ENCODE measurements at regions not wholly inside any gene's neighbourhood (a gene's known extent, or its start where the extent isn't known, plus 50 kb on each side); places are given as distances from the start of the nearest gene placed in this dataset.
"Not testable (repeated sequence)": the region's sequence is repeated elsewhere in the genome, so short reads cannot be mapped to it uniquely, and the experiment has no call there.

DNA sequence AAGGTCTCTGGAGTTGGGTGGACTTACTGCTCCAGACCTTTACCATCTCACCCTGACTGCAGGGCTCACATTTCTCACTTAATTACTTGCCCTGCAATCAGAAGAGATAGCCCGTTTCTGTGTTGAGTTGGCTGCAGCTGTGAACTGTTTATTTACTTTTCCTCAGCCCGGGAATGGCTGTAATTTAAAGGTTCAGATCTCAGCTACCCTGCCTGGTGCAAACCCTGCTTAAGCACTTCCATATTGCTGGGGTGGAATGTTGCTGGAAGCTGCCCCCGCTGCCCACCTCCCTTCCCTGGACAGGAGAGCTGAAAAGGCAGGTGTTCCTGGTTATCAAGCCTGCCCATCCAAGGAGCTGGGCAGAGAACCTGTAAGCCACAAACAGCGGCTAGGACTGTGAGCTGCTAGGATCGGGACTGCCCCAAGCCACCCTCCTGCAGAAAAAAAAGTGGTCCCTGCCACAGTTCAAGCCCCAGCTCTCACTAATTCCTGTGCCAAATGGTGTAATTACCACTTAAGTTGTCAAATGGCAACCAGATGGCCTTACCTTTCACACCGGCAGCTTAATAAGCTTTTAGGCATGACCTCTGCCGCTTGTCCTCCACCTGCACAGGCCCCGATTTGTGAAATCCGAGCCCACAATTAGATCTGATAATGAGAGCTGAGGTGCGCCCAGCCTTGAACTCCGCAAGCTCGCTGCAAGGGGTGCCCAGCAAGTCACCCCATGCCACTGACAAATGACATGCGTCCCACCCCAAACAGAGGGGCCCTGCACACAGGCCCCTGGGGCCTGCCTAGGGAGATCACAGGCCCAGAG, 269.8 kb downstream of the C16orf95 start:
- Mint-ChIP-seq H3K27me3 (peaks cover 16% of the 10 kb centered on the region), H3K36me3 (ENCODE audit: low read depth) (no peaks in the 10 kb centered on the region), H3K9me3 (no peaks in the 10 kb centered on the region), H3K4me3 (no peak overlapping the region), H3K27ac (no peak overlapping the region), H3K4me1 (ENCODE audit: low read depth) (no peaks in the 10 kb centered on the region)
- no peak for DNase-seq

DNA sequence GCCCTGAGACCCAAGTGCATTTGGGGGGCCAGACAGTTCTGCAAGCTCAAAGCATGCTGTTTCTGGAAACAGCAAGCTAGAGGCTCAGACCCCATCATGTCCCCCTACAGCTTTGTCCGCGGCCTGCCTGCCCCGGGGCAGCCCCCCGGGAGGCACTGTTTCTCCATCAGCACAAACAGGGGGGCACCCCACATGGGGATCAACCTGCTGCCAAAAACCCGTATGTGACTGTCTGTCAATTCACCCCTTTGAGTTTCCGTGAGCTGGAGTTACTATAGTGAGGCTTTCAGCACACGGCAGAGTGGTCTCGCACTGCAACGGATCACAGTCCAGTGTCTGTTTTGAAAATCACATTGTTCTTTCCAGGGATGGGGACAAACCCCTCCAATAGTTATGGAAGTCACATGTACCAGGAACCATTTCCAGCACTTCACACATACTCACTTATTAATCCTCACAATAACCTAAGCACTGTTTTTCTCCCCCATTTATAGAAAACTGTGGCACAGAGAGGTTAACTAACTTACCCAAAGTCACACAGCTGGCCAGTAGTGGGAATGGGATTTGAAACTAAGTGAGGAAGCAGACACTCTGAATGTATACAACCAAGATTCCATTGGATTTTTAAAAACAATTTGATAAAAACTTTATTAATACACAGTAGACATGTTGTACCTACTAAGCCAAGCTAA, 269.0 kb downstream of the C16orf95 start:
- no peak for DNase-seq
- Mint-ChIP-seq H3K36me3 (ENCODE audit: low read depth) (no peaks in the 10 kb centered on the region), H3K4me3 (no peak overlapping the region), H3K4me1 (ENCODE audit: low read depth) (no peaks in the 10 kb centered on the region), H3K27me3 (peaks cover 21% of the 10 kb centered on the region), H3K9me3 (no peaks in the 10 kb centered on the region), H3K27ac (no peak overlapping the region)

DNA sequence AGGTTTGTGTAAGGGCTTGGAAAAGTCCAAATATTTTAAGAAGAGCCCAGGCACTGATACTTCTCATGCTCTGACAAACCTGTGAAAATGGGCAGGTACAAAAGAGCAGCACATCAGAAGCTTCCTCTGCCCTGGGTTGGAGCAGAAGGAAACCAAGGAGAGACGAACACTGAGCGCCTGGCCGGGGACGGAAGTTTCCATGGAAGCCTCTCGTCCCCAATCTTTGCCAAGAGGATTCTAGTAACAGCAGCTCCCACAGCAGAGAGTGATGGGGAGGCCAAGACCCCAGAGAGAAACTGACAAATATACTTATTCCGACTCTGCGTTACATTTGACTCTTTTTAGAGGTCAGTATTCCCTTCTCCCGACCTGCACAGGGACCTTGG, 268.5 kb downstream of the C16orf95 start:
- Mint-ChIP-seq H3K36me3 (ENCODE audit: low read depth) (no peaks in the 10 kb centered on the region), H3K9me3 (no peaks in the 10 kb centered on the region), H3K4me1 (ENCODE audit: low read depth) (no peaks in the 10 kb centered on the region), H3K27me3 (peaks cover 22% of the 10 kb centered on the region), H3K27ac (no peak overlapping the region), H3K4me3 (no peak overlapping the region)
- DNase-seq = no peak

DNA sequence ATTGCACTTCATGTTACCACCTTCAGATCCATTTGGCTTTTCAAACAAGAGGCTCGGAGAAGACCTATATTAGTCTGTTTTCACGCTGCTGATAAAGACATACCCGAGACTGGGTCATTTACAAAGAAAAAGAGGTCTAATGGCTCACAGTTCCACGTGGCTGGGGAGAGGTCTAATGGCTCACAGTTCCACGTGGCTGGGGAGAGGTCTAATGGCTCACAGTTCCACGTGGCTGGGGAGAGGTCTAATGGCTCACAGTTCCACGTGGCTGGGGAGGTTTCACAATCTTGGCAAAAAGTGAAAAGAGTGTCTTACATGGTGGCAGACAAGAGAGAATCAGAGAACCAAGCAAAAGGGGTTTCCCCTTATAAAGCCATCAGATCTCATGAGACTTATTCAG, 268.0 kb downstream of the C16orf95 start:
- not testable (repeated sequence) for DNase-seq; H3K9me3 Mint-ChIP-seq; H3K27ac Mint-ChIP-seq; H3K4me3 Mint-ChIP-seq; H3K4me1 Mint-ChIP-seq (ENCODE audit: low read depth); H3K36me3 Mint-ChIP-seq (ENCODE audit: low read depth)
- H3K27me3 Mint-ChIP-seq = peaks cover 22% of the 10 kb centered on the region

DNA sequence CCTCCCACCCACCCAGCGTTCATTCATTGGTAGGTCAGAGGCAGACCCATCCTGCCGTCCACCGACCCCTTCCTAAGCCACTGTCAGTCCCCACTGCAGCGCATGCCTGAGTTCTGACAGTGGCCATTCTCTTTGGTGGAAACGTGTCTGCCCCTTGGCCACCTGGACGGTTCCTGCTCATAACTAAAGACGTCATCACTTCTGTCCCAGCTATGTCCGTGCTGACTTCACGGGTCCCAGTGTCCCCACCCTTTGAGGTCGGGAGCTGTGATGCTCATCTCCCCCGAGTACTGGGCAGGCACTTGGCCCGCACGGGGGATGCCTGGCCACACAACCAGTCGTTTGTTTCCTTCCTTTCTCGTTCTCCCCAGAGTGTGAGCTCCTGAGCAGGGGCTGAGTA, 267.1 kb downstream of the C16orf95 start:
- no peaks in the 10 kb centered on the region for H3K4me1 Mint-ChIP-seq (ENCODE audit: low read depth)
- H3K36me3 Mint-ChIP-seq (ENCODE audit: low read depth) = no peaks in the 10 kb centered on the region
- H3K9me3 Mint-ChIP-seq = no peaks in the 10 kb centered on the region
- no peak overlapping the region for H3K4me3 Mint-ChIP-seq
- DNase-seq = no peak
- no peak overlapping the region for H3K27ac Mint-ChIP-seq
- peaks cover 23% of the 10 kb centered on the region for H3K27me3 Mint-ChIP-seq

DNA sequence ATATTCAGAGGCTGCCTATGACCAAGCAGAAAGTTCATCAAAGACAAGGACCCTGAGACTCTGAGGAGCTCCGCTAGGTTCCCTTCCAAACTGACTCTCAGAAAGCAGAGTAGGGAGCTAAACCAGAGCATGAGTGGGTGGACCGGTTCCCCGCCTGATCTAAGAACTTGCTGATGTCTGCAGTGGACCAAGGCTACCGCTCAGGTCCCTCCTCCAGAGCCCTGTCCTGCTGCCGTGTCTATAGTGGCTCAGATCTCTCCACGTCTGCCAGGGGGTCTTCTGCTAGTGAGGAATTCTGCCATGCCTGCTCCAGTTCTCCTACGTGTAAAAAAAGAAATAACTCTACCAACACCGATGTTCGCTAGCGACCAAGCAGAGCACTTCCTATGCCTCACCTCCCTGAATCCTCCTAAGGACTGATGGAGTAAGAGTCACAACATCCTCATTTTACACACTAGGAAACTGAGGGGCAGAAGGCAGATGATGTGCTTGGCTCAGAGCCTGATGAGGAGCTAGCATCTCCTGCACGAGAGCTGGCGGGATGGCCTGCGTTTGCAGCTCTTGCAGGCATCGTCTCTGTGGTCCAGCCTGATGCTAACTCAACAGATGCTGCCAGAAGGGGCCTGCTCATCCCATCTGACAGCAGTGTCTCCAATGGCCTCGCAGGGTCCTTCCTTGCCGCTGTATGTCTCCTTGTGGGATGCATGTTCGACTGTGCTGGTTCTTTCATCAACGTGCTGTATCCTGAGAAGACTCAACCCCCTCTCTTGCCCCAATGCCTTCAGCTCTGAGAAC, 265.5 kb downstream of the C16orf95 start:
- Mint-ChIP-seq H3K27ac (no peak overlapping the region), H3K4me3 (no peak overlapping the region), H3K36me3 (ENCODE audit: low read depth) (no peaks in the 10 kb centered on the region), H3K9me3 (no peaks in the 10 kb centered on the region), H3K27me3 (peaks cover 23% of the 10 kb centered on the region), H3K4me1 (ENCODE audit: low read depth) (no peaks in the 10 kb centered on the region)
- DNase-seq = no peak

DNA sequence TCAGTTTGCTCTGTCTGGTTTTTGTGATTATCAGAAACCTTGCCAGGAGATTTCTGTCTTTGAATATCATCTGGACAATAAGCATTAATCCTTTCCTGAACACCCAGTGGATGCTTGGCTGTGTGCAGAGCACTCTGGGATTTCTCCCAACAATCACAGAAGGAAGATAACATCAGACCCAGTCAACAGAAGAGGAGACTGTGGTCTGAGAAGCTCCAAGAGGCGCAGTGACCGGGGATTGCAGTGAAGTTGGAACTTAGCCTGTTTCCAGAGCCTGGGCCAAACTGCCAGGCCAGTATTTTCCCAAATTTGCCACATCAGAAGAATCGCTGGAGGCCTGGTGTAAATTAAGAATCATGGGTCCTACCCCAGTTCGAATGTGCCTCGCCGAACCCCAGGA, 264.7 kb downstream of the C16orf95 start:
- no peak for DNase-seq
- Mint-ChIP-seq H3K4me1 (ENCODE audit: low read depth) (no peaks in the 10 kb centered on the region), H3K4me3 (no peak overlapping the region), H3K36me3 (ENCODE audit: low read depth) (no peaks in the 10 kb centered on the region), H3K27ac (no peak overlapping the region), H3K9me3 (no peaks in the 10 kb centered on the region), H3K27me3 (peaks cover 23% of the 10 kb centered on the region)

DNA sequence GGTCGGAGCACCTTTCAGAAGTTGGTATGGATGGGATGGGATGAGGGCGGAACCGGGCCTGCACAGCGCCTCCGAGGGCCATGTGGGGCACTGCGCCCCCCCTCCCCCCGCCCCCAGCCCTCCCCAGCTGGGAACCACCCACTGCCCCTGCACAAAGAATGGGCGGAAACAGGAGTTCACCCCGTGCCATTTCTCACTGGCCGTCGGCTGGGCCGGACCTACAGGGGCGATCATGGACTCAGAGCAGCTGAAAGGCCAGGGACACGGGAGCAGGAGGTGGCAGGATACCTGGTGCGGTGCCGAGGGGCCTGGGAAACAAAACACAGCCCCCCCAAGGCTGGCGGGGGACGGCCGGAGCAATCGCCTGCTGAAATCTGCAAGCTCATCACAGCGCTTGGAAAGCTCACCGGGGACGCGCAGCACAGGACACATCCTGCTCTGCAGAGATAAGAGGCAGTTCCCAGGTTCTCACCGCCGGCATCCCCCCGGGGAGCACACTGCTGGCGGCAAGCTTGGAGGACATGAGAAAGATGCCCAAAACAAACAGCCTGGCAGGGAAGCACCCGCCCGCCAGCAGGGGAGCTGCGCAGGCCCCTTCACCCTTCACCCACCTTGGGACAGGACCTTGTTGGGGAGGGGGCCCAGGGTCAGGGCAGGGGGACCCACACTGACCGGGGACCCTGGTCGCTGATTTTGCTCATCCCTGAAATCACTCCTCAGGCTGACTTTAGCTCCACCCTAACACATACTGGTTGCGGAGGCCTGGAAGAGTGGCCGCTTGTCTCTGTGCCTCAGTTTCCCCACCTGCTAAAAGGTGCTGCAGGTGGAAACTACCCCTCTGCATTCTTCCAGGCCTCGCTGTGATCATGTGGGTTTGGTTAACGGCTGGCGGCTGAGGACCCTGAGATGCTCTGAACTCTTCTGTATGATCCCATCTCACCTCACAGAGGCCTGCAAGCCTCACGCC, 263.9 kb downstream of the C16orf95 start:
- peaks cover 23% of the 10 kb centered on the region for H3K27me3 Mint-ChIP-seq
- no peaks in the 10 kb centered on the region for H3K36me3 Mint-ChIP-seq (ENCODE audit: low read depth)
- H3K4me3 Mint-ChIP-seq = no peak overlapping the region
- H3K4me1 Mint-ChIP-seq (ENCODE audit: low read depth) = no peaks in the 10 kb centered on the region
- no peak overlapping the region for H3K27ac Mint-ChIP-seq
- H3K9me3 Mint-ChIP-seq = no peaks in the 10 kb centered on the region
- no peak for DNase-seq

DNA sequence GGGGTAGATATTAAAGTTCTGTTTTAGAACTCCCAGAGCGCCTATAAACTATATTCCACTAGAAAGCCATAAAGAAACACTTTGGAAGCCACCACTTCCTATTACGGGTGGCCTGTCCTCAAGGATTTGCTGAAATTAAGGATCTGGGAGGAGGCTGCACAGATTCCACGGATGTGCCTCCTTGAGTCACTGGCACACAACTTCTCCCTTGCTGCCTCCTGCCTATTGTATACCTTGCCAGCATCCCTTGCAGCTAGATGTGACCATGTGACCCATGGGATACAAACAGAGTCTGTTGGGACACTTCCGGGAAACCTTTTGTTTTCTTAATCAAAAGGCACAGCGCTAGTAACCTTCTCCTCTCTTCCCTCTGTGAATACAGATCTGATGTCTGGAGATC, 263.0 kb downstream of the C16orf95 start:
- H3K4me3 Mint-ChIP-seq = no peak overlapping the region
- no peaks in the 10 kb centered on the region for H3K4me1 Mint-ChIP-seq (ENCODE audit: low read depth)
- no peak for DNase-seq
- H3K36me3 Mint-ChIP-seq (ENCODE audit: low read depth) = no peaks in the 10 kb centered on the region
- no peak overlapping the region for H3K27ac Mint-ChIP-seq
- peaks cover 23% of the 10 kb centered on the region for H3K27me3 Mint-ChIP-seq
- H3K9me3 Mint-ChIP-seq = no peaks in the 10 kb centered on the region

DNA sequence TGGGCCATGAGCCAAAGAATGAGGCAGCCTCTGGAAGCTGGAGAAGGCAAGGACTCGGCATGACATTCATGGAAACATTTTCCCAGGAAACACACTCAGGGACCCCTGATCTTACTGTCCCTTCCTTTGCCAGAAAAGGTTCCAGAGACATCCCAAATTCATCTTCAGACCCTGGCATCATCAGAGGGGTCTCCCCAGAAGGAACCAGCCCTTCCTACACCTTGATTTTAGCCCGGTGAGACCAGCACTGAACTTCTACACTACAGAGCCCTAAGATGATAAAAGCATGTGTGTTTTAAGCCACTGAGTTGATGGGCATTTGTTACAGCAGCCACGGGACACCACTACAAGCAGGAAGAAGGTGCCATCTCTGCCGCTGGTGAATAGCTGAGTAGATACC, 262.3 kb downstream of the C16orf95 start:
- H3K4me1 Mint-ChIP-seq (ENCODE audit: low read depth) = no peaks in the 10 kb centered on the region
- no peak for DNase-seq
- no peak overlapping the region for H3K27ac Mint-ChIP-seq
- no peaks in the 10 kb centered on the region for H3K36me3 Mint-ChIP-seq (ENCODE audit: low read depth)
- H3K27me3 Mint-ChIP-seq = peaks cover 23% of the 10 kb centered on the region
- no peak overlapping the region for H3K4me3 Mint-ChIP-seq
- H3K9me3 Mint-ChIP-seq = no peaks in the 10 kb centered on the region

DNA sequence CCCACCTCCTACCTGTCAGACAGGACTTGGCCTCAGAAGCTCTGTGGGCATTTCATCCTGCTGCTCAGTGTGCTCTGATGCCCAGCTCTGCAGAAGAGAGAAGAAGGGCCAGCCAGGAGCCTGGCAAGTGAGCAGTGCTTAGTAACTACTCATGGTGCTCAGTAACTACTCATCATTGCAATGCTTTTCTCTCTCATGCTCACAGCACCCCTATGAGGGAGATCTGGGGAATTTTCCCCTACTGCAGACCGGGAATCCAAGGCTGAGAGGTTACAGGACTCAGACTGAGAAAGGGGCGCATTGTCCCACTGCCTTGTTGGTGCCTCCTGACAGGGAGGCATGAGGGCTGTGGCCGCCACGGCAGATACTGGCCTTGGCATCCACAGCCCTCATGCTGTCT, 261.1 kb downstream of the C16orf95 start:
- no peak for DNase-seq
- Mint-ChIP-seq H3K4me1 (ENCODE audit: low read depth) (no peaks in the 10 kb centered on the region), H3K27me3 (peaks cover 29% of the 10 kb centered on the region), H3K9me3 (no peaks in the 10 kb centered on the region), H3K4me3 (no peak overlapping the region), H3K36me3 (ENCODE audit: low read depth) (no peaks in the 10 kb centered on the region), H3K27ac (no peak overlapping the region)

DNA sequence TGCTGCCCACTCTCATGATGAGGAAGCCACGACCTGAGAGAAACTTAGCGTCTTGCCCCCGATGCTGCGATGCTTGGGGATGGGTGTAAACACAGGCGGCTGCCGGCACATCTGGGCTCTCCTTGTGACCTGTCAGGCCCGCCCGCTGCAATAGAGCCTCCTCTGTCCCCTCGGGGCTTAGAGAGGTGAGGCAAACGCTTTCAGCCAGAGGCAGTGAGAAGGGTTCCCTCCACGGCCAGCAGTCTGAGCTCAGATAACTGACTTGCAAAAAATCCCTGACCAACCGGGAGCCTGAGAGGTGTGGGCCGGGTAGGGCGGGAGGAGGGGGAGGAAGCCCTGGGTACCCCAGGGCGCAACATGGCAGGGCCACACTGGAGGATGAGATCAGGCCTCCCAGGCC, 260.6 kb downstream of the C16orf95 start:
- no peak overlapping the region for H3K4me3 Mint-ChIP-seq
- no peak overlapping the region for H3K27ac Mint-ChIP-seq
- H3K9me3 Mint-ChIP-seq = no peaks in the 10 kb centered on the region
- no peaks in the 10 kb centered on the region for H3K4me1 Mint-ChIP-seq (ENCODE audit: low read depth)
- H3K36me3 Mint-ChIP-seq (ENCODE audit: low read depth) = no peaks in the 10 kb centered on the region
- peaks cover 33% of the 10 kb centered on the region for H3K27me3 Mint-ChIP-seq
- DNase-seq = no peak

DNA sequence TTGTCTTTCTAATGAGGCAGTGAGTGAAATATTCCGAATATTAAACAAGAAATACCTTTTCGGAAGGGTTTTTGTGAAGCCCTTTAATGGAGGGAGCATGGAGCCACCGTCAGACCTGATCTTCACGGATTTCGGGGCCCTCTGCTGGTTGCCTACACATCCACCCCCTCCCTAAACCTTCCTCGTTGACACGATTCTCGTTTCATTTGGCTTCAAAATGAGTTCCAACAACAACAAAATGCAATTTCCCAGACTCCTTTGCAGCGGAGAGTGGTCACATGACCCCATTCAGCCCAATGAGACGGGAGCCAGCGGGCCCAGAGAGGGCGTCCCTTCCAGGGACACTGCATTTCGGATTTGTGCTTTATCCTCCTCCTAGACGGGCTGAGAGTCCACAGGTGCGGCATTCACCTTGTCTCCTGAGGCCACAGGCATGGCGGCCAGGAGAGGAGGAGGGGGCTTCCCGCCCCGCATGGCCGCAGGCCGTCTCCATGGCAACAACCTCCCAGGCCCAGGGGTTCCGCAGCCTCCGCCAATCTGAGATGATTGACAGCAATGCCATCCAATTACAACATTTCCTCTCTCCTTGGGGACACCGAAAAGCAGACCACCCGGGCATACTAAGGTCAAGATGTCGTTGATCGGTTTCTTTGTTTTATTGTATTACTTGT, 259.8 kb downstream of the C16orf95 start:
- Mint-ChIP-seq H3K27ac (no peak overlapping the region), H3K4me1 (ENCODE audit: low read depth) (no peaks in the 10 kb centered on the region), H3K4me3 (no peak overlapping the region), H3K36me3 (ENCODE audit: low read depth) (no peaks in the 10 kb centered on the region), H3K27me3 (peaks cover 30% of the 10 kb centered on the region), H3K9me3 (no peaks in the 10 kb centered on the region)
- no peak for DNase-seq
